ENCODE measurements at regions not wholly inside any gene's neighbourhood (a gene's known extent, or its start where the extent isn't known, plus 50 kb on each side); places are given as distances from the start of the nearest gene placed in this dataset.

DNA sequence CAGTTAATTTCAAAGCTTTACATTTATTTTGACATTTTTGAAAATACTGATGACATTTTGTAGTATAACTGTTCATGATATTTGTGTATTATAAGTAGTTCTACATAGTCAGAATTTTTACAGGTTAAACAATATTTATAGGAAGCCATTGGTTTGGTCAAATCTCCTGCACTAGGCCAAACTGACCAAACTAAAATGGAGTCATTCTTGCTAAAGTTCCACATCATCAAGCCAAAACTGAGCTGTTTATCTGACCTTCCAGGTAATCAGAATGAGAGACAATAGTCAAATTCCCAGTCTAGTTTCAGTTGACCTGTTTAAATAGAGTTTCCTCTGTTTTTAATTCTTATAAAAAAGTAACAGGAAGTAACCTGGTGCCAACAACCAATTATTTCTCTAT lies 253.3 kb upstream of the RGS18 start:
- no peaks in the 10 kb centered on the region for H3K79me2 ChIP-seq (ENCODE audit: low read length)
- no peak overlapping the region for H3K9ac ChIP-seq (ENCODE audit: low read length)
- no peak overlapping the region for H3K4me2 ChIP-seq (ENCODE audit: low read length)
- peaks cover 7% of the 10 kb centered on the region for H3K36me3 ChIP-seq (replicated peaks; ENCODE audit: low read depth, low read length)
- H2AFZ ChIP-seq (ENCODE audit: low read depth, low read length), result no peak overlapping the region
- H3K27me3 ChIP-seq (ENCODE audit: low read depth, low read length), result no peaks in the 10 kb centered on the region
- H3K27ac ChIP-seq (ENCODE audit: low read length), result no peak overlapping the region
- peaks cover 6% of the 10 kb centered on the region; the same call in 1 of the 2 replicates for H3K4me1 ChIP-seq (ENCODE audit: low read length)
- H4K20me1 ChIP-seq (ENCODE audit: insufficient read depth, low read length), result no peaks in the 10 kb centered on the region
- H3K9me3 ChIP-seq (ENCODE audit: insufficient read depth, low read length), result peaks cover 10% of the 10 kb centered on the region
- TF ChIP-seq, protein P1, sequence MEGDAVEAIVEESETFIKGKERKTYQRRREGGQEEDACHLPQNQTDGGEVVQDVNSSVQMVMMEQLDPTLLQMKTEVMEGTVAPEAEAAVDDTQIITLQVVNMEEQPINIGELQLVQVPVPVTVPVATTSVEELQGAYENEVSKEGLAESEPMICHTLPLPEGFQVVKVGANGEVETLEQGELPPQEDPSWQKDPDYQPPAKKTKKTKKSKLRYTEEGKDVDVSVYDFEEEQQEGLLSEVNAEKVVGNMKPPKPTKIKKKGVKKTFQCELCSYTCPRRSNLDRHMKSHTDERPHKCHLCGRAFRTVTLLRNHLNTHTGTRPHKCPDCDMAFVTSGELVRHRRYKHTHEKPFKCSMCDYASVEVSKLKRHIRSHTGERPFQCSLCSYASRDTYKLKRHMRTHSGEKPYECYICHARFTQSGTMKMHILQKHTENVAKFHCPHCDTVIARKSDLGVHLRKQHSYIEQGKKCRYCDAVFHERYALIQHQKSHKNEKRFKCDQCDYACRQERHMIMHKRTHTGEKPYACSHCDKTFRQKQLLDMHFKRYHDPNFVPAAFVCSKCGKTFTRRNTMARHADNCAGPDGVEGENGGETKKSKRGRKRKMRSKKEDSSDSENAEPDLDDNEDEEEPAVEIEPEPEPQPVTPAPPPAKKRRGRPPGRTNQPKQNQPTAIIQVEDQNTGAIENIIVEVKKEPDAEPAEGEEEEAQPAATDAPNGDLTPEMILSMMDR (IDR thresholded peaks at IDR 0.05; ENCODE audit: low read depth, low read length), result no peak
- TF ChIP-seq EZH2phosphoT487 (IDR thresholded peaks at IDR 0.05; ENCODE audit: low read depth), result no peak
- H3K4me3 ChIP-seq (ENCODE audit: low read length), result no peak overlapping the region

DNA sequence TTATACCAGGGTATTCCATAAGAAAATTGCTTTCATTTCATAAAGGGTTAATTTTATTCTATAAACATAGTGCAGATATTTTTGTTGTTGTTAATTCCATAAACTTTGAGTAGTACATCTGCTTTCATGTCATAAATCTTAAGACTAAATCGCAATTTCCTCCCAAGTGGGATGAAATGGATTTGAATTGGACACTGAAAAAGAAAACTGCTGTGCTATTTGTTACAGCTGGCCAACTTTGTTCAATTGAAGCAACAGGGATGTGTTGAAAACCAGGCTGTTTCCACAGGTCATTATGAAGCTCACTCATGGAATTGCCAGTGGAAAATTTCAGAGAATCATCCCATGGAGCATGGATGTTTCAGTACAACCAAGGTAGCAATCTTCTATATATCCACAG lies 252.5 kb upstream of the RGS18 start:
- TF ChIP-seq, protein P1 (IDR thresholded peaks at IDR 0.05; ENCODE audit: low read depth, low read length), result no peak
- TF ChIP-seq EZH2phosphoT487 (IDR thresholded peaks at IDR 0.05; ENCODE audit: low read depth), result no peak

DNA sequence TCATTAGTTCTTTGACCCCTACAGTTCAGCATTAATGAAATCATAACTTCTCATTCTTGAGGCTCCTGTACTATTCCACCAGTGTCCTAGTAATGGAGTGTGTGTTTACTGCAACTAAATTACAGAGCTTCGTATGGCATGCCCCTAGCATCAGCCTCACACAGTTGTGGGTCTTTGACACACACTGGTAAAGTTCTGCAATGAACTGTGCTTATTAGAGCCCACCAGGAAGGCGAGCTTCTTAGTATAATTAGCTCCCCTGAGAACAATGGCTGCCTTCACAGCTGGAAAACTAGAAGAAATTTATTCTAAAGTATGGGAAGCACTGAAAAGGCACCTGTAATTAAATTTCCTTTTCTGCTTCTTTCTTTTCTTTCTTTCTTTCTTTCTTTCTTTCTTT lies 251.1 kb upstream of the RGS18 start:
- no peak overlapping the region for H2AFZ ChIP-seq (ENCODE audit: low read depth, low read length)
- H3K27ac ChIP-seq (ENCODE audit: low read length), result no peak overlapping the region
- no peak overlapping the region for H3K4me2 ChIP-seq (ENCODE audit: low read length)
- H3K27me3 ChIP-seq (ENCODE audit: low read depth, low read length), result no peaks in the 10 kb centered on the region
- no peaks in the 10 kb centered on the region for H3K79me2 ChIP-seq (ENCODE audit: low read length)
- H3K4me1 ChIP-seq (ENCODE audit: low read length), result peaks cover 6% of the 10 kb centered on the region; the same call in 1 of the 2 replicates
- TF ChIP-seq, protein P1 (IDR thresholded peaks at IDR 0.05; ENCODE audit: low read depth, low read length), result no peak
- no peak for TF ChIP-seq EZH2phosphoT487 (IDR thresholded peaks at IDR 0.05; ENCODE audit: low read depth)
- no peaks in the 10 kb centered on the region for H4K20me1 ChIP-seq (ENCODE audit: insufficient read depth, low read length)
- peaks cover 7% of the 10 kb centered on the region for H3K36me3 ChIP-seq (replicated peaks; ENCODE audit: low read depth, low read length)
- H3K9ac ChIP-seq (ENCODE audit: low read length), result no peak overlapping the region
- H3K4me3 ChIP-seq (ENCODE audit: low read length), result no peak overlapping the region
- H3K9me3 ChIP-seq (ENCODE audit: insufficient read depth, low read length), result peaks cover 10% of the 10 kb centered on the region

More for the DNA sequence above, 252.5 kb upstream of the RGS18 start:
- no peak overlapping the region for H2AFZ ChIP-seq (ENCODE audit: low read depth, low read length)
- H4K20me1 ChIP-seq (ENCODE audit: insufficient read depth, low read length), result no peaks in the 10 kb centered on the region
- H3K27ac ChIP-seq (ENCODE audit: low read length), result no peak overlapping the region
- H3K9ac ChIP-seq (ENCODE audit: low read length), result no peak overlapping the region
- no peak overlapping the region for H3K4me3 ChIP-seq (ENCODE audit: low read length)
- H3K4me1 ChIP-seq (ENCODE audit: low read length), result peaks cover 6% of the 10 kb centered on the region; the same call in 1 of the 2 replicates
- H3K27me3 ChIP-seq (ENCODE audit: low read depth, low read length), result no peaks in the 10 kb centered on the region
- peaks cover 10% of the 10 kb centered on the region for H3K9me3 ChIP-seq (ENCODE audit: insufficient read depth, low read length)
- no peak overlapping the region for H3K4me2 ChIP-seq (ENCODE audit: low read length)
- no peaks in the 10 kb centered on the region for H3K79me2 ChIP-seq (ENCODE audit: low read length)
- peaks cover 7% of the 10 kb centered on the region for H3K36me3 ChIP-seq (replicated peaks; ENCODE audit: low read depth, low read length)

DNA sequence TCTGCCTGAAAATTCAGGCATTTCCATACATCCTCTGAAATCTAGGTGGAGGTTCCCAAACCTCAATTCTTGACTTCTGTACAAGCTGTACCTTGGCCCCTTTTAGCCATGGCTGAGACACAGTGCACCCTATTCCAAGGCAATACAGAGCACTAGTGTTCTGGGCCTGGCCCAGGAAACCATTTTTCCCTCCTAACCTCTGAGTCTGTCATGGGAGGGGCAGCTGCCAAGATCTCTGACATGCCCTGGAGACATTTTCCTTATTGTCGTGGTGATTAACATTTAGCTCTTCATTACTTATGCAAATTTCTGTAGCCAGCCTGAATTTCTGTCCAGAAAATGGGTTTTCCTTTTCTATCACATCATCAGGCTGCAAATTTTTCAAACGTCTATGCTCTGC lies 248.0 kb upstream of the RGS18 start:
- H3K27ac ChIP-seq (ENCODE audit: low read length), result no peak overlapping the region
- TF ChIP-seq, protein P1 (IDR thresholded peaks at IDR 0.05; ENCODE audit: low read depth, low read length), result no peak
- TF ChIP-seq EZH2phosphoT487 (IDR thresholded peaks at IDR 0.05; ENCODE audit: low read depth), result no peak
- peaks cover 6% of the 10 kb centered on the region; the same call in 1 of the 2 replicates for H3K4me1 ChIP-seq (ENCODE audit: low read length)
- no peaks in the 10 kb centered on the region for H4K20me1 ChIP-seq (ENCODE audit: insufficient read depth, low read length)
- H3K36me3 ChIP-seq (replicated peaks; ENCODE audit: low read depth, low read length), result peaks cover 9% of the 10 kb centered on the region
- H2AFZ ChIP-seq (ENCODE audit: low read depth, low read length), result no peak overlapping the region
- no peak overlapping the region for H3K9ac ChIP-seq (ENCODE audit: low read length)
- peaks cover 10% of the 10 kb centered on the region for H3K9me3 ChIP-seq (ENCODE audit: insufficient read depth, low read length)
- no peak overlapping the region for H3K4me3 ChIP-seq (ENCODE audit: low read length)
- no peaks in the 10 kb centered on the region for H3K27me3 ChIP-seq (ENCODE audit: low read depth, low read length)
- no peak overlapping the region for H3K4me2 ChIP-seq (ENCODE audit: low read length)
- no peaks in the 10 kb centered on the region for H3K79me2 ChIP-seq (ENCODE audit: low read length)
